BLaER1 (cell line): ENCODE measurements at regions not wholly inside any gene's neighbourhood (a gene's known extent, or its start where the extent isn't known, plus 50 kb on each side); places are given as distances from the start of the nearest gene placed in this dataset.

Source experiments
- H3K27ac ChIP-seq: shearing (Covaris generic); formaldehyde crosslinking; 2 replicates; pipeline ENCODE4 v1.8.1; 2022
- H3K27me3 ChIP-seq: shearing (Covaris generic); formaldehyde crosslinking; 2 replicates; pipeline ENCODE4 v1.8.1; 2022
- H3K36me3 ChIP-seq: shearing (Covaris generic); formaldehyde crosslinking; 2 replicates; pipeline ENCODE4 v1.8.1; 2022
- H3K4me1 ChIP-seq: shearing (Covaris generic); formaldehyde crosslinking; 2 replicates; pipeline ENCODE4 v1.8.1; 2022
- H3K4me2 ChIP-seq: shearing (Covaris generic); formaldehyde crosslinking; 2 replicates; pipeline ENCODE4 v1.8.1; 2022
- H3K4me3 ChIP-seq: shearing (Covaris generic); formaldehyde crosslinking; 2 replicates; pipeline ENCODE4 v1.8.1; 2022
- H3K9ac ChIP-seq: shearing (Covaris generic); formaldehyde crosslinking; 2 replicates; pipeline ENCODE4 v1.8.1; 2022
- H3K9me3 ChIP-seq: shearing (Covaris generic); formaldehyde crosslinking; 2 replicates; pipeline ENCODE4 v1.8.1; 2022
- H4K20me1 ChIP-seq: shearing (Covaris generic); formaldehyde crosslinking; 2 replicates; pipeline ENCODE4 v1.8.1; 2022
- Cebpa-rat ChIP-seq: shearing (Covaris generic); IDR thresholded peaks from 2 replicates; pipeline ENCODE4 v1.8.1; 2022

GRCh38 chr1:193545171-193545570 is 358.8 kb upstream of the B3GALT2 start:
- Histone ChIP-seq H3K4me2 (no peak overlapping the region), H3K9ac (no peak overlapping the region), H3K27ac (no peak overlapping the region), H3K4me3 (no peak overlapping the region), H4K20me1 (no peaks in the 10 kb centered on the region), H3K36me3 (no peaks in the 10 kb centered on the region), H3K4me1 (peaks cover 5% of the 10 kb centered on the region; the same call in 1 of the 2 replicates), H3K27me3 (no peaks in the 10 kb centered on the region), H3K9me3 (no peaks in the 10 kb centered on the region)
- no peak for TF ChIP-seq Cebpa-rat

- no peaks in the 10 kb centered on the region for H4K20me1 ChIP-seq
- H3K4me2 ChIP-seq, result no peak overlapping the region
- peaks cover 9% of the 10 kb centered on the region; the same call in 1 of the 2 replicates for H3K4me1 ChIP-seq
- H3K36me3 ChIP-seq, result no peaks in the 10 kb centered on the region
- TF ChIP-seq Cebpa-rat, result no peak
- no peak overlapping the region for H3K27ac ChIP-seq
- no peak overlapping the region for H3K9ac ChIP-seq
- H3K9me3 ChIP-seq, result no peaks in the 10 kb centered on the region
- H3K4me3 ChIP-seq, result no peak overlapping the region
- no peaks in the 10 kb centered on the region for H3K27me3 ChIP-seq
These were observed 356.8 kb upstream of the B3GALT2 start for GRCh38 chr1:193543259-193543658.

- Histone ChIP-seq H3K4me3 (no peak overlapping the region), H3K36me3 (no peaks in the 10 kb centered on the region), H3K4me1 (peaks cover 14% of the 10 kb centered on the region), H3K9me3 (no peaks in the 10 kb centered on the region), H3K9ac (no peak overlapping the region), H3K27me3 (no peaks in the 10 kb centered on the region), H3K27ac (no peak overlapping the region), H3K4me2 (no peak overlapping the region), H4K20me1 (no peaks in the 10 kb centered on the region)
- no peak for TF ChIP-seq Cebpa-rat
These were observed 356.3 kb upstream of the B3GALT2 start for GRCh38 chr1:193542690-193543089.

- no peaks in the 10 kb centered on the region for H3K9me3 ChIP-seq
- no peak overlapping the region for H3K4me3 ChIP-seq
- peaks cover 19% of the 10 kb centered on the region for H3K4me1 ChIP-seq
- TF ChIP-seq Cebpa-rat, result no peak
- no peaks in the 10 kb centered on the region for H4K20me1 ChIP-seq
- H3K9ac ChIP-seq, result no peak overlapping the region
- H3K27ac ChIP-seq, result no peak overlapping the region
- H3K36me3 ChIP-seq, result no peaks in the 10 kb centered on the region
- peak overlapping the region; percentile 72; the same call in 1 of the 2 replicates for H3K4me2 ChIP-seq
- H3K27me3 ChIP-seq, result no peaks in the 10 kb centered on the region
These were observed 354.1 kb upstream of the B3GALT2 start for GRCh38 chr1:193540511-193540910.

- Histone ChIP-seq H4K20me1 (no peaks in the 10 kb centered on the region), H3K4me3 (peak overlapping the region; percentile 28; the same call in 1 of the 2 replicates), H3K9ac (peak overlapping the region; percentile 61; the same call in 1 of the 2 replicates), H3K4me1 (peaks cover 19% of the 10 kb centered on the region), H3K36me3 (no peaks in the 10 kb centered on the region), H3K27me3 (no peaks in the 10 kb centered on the region), H3K27ac (peak overlapping the region; percentile 43), H3K9me3 (no peaks in the 10 kb centered on the region), H3K4me2 (peak overlapping the region; percentile 72)
- TF ChIP-seq Cebpa-rat, result no peak
These were observed 353.5 kb upstream of the B3GALT2 start for GRCh38 chr1:193539731-193540459.

GRCh38 chr1:193538680-193539079 is 352.3 kb upstream of the B3GALT2 start:
- Histone ChIP-seq H3K27me3 (no peaks in the 10 kb centered on the region), H3K4me3 (no peak overlapping the region), H3K9ac (no peak overlapping the region), H4K20me1 (no peaks in the 10 kb centered on the region), H3K27ac (no peak overlapping the region), H3K4me2 (no peak overlapping the region), H3K9me3 (no peaks in the 10 kb centered on the region), H3K36me3 (no peaks in the 10 kb centered on the region), H3K4me1 (peaks cover 19% of the 10 kb centered on the region)
- TF ChIP-seq Cebpa-rat, result no peak

GRCh38 chr1:193538003-193538354 is 351.6 kb upstream of the B3GALT2 start:
- H3K27ac ChIP-seq, result no peak overlapping the region
- H3K27me3 ChIP-seq, result no peaks in the 10 kb centered on the region
- peak overlapping the region; percentile 22; the same call in 1 of the 2 replicates for H3K4me2 ChIP-seq
- no peaks in the 10 kb centered on the region for H4K20me1 ChIP-seq
- TF ChIP-seq Cebpa-rat, result no peak
- H3K9me3 ChIP-seq, result no peaks in the 10 kb centered on the region
- no peak overlapping the region for H3K9ac ChIP-seq
- H3K36me3 ChIP-seq, result no peaks in the 10 kb centered on the region
- H3K4me1 ChIP-seq, result peaks cover 19% of the 10 kb centered on the region
- no peak overlapping the region for H3K4me3 ChIP-seq

- H3K9ac ChIP-seq, result no peak overlapping the region
- no peaks in the 10 kb centered on the region for H4K20me1 ChIP-seq
- peaks cover 19% of the 10 kb centered on the region for H3K4me1 ChIP-seq
- H3K36me3 ChIP-seq, result no peaks in the 10 kb centered on the region
- no peaks in the 10 kb centered on the region for H3K9me3 ChIP-seq
- H3K4me3 ChIP-seq, result no peak overlapping the region
- peak overlapping the region; percentile 22; the same call in 1 of the 2 replicates for H3K4me2 ChIP-seq
- no peak overlapping the region for H3K27ac ChIP-seq
- no peak for TF ChIP-seq Cebpa-rat
- no peaks in the 10 kb centered on the region for H3K27me3 ChIP-seq
These were observed 351.0 kb upstream of the B3GALT2 start for GRCh38 chr1:193537266-193538002.

- H4K20me1 ChIP-seq, result no peaks in the 10 kb centered on the region
- H3K9ac ChIP-seq, result no peak overlapping the region
- no peak overlapping the region for H3K4me3 ChIP-seq
- TF ChIP-seq Cebpa-rat, result no peak
- no peaks in the 10 kb centered on the region for H3K36me3 ChIP-seq
- H3K9me3 ChIP-seq, result no peaks in the 10 kb centered on the region
- no peak overlapping the region for H3K27ac ChIP-seq
- peaks cover 10% of the 10 kb centered on the region for H3K4me1 ChIP-seq
- H3K4me2 ChIP-seq, result no peak overlapping the region
- no peaks in the 10 kb centered on the region for H3K27me3 ChIP-seq
These were observed 347.4 kb upstream of the B3GALT2 start for GRCh38 chr1:193533853-193534252.
